ENCODE measurements at regions not wholly inside any gene's neighbourhood (a gene's known extent, or its start where the extent isn't known, plus 50 kb on each side); places are given as distances from the start of the nearest gene placed in this dataset.

- intact Hi-C loops (cut with DNase I), result no loop called here
- H3K27me3 ChIP-seq, result peaks cover 9% of the 10 kb centered on the region
- no peaks in the 10 kb centered on the region for H3K4me1 ChIP-seq (replicated peaks in 1 of 2)
- H3K4me3 ChIP-seq, result no peak overlapping the region
- TF ChIP-seq POLR2A (IDR thresholded peaks at IDR 0.05), result no peak
- TF ChIP-seq CTCF (IDR thresholded peaks at IDR 0.05), result no peak
- no peaks in the 10 kb centered on the region for H3K9me3 ChIP-seq (replicated peaks in 1 of 3)
- H3K27ac ChIP-seq, result no peak overlapping the region
- WGBS, 4 donors, result 82 to 90% (median 86%) methylated on average over 17 to 22 of the region's 22 CpGs
- DNase-seq, result no peak
- no peaks in the 10 kb centered on the region for H3K36me3 ChIP-seq (replicated peaks in 1 of 2)
Observed at GRCh38 chr6:33960345-33961313, 156.8 kb upstream of the MLN start.

GRCh38 chr6:33959661-33960344 is 156.0 kb upstream of the MLN start:
- no peaks in the 10 kb centered on the region for H3K9me3 ChIP-seq (replicated peaks in 1 of 3)
- no peak overlapping the region for H3K27ac ChIP-seq
- 67 to 91% (median 84%) methylated on average over 2 to 8 of the region's 8 CpGs for WGBS, 4 donors
- no peaks in the 10 kb centered on the region for H3K4me1 ChIP-seq (replicated peaks in 1 of 2)
- H3K4me3 ChIP-seq, result no peak overlapping the region
- no peak for TF ChIP-seq POLR2A (IDR thresholded peaks at IDR 0.05)
- no peak for TF ChIP-seq CTCF (IDR thresholded peaks at IDR 0.05)
- no peak for DNase-seq
- intact Hi-C loops (cut with DNase I), result no loop called here
- H3K27me3 ChIP-seq, result peaks cover 7% of the 10 kb centered on the region
- H3K36me3 ChIP-seq (replicated peaks in 1 of 2), result no peaks in the 10 kb centered on the region

GRCh38 chr6:33959329-33959651 is 155.5 kb upstream of the MLN start:
- 54 to 83% (median 55%) methylated on average over 1 to 2 of the region's 2 CpGs; no CpG with 5 or more reads in 1 of the 4 donors for WGBS, 4 donors
- peaks cover 2% of the 10 kb centered on the region for H3K27me3 ChIP-seq
- no peak overlapping the region for H3K4me3 ChIP-seq
- TF ChIP-seq CTCF (IDR thresholded peaks at IDR 0.05), result no peak
- TF ChIP-seq POLR2A (IDR thresholded peaks at IDR 0.05), result no peak
- intact Hi-C loops (cut with DNase I), result no loop called here
- no peaks in the 10 kb centered on the region for H3K36me3 ChIP-seq (replicated peaks in 1 of 2)
- H3K4me1 ChIP-seq (replicated peaks in 1 of 2), result no peaks in the 10 kb centered on the region
- H3K9me3 ChIP-seq (replicated peaks in 1 of 3), result no peaks in the 10 kb centered on the region
- DNase-seq, result no peak
- H3K27ac ChIP-seq, result no peak overlapping the region

GRCh38 chr6:33958526-33959328 is 154.9 kb upstream of the MLN start:
- no peak for DNase-seq
- WGBS, 4 donors, result 43 to 66% (median 61%) methylated on average over 9 to 14 of the region's 14 CpGs
- intact Hi-C loops (cut with DNase I), result no loop called here

More at GRCh38 chr6:33958526-33959328, 154.9 kb upstream of the MLN start:
- TF ChIP-seq POLR2A (IDR thresholded peaks at IDR 0.05) (no peak), CTCF (IDR thresholded peaks at IDR 0.05) (no peak)
- Histone ChIP-seq H3K36me3 (replicated peaks in 1 of 2) (no peaks in the 10 kb centered on the region), H3K4me1 (replicated peaks in 1 of 2) (no peaks in the 10 kb centered on the region), H3K27me3 (no peaks in the 10 kb centered on the region), H3K9me3 (replicated peaks in 1 of 3) (no peaks in the 10 kb centered on the region), H3K27ac (no peak overlapping the region), H3K4me3 (no peak overlapping the region)

Measured in adrenal gland (tissue), 9 donors.